Fibroblast of mammary gland (primary cell): ENCODE measurements at regions not wholly inside any gene's neighbourhood (a gene's known extent, or its start where the extent isn't known, plus 50 kb on each side); places are given as distances from the start of the nearest gene placed in this dataset.
A peak's percentile ranks its signal among the peaks of the same experiment; 100 is the strongest.

Source experiments
- DNase-seq: peaks from one replicate; pipeline ENCODE4 v3.0.0-alpha.2; 2010; ENCODE audit warnings: low read depth
- H3K4me3 ChIP-seq: 2 replicates; pipeline ENCODE4 v1.5.1; 2011; ENCODE audit warnings: low read depth, mild to moderate bottlenecking, low read length, moderate library complexity; ENCODE audit not compliant: control insufficient read depth
- TF ChIP-seq, protein P1 (sequence below): conservative IDR thresholded peaks from 2 replicates; pipeline ENCODE4 v1.5.1; 2011; ENCODE audit warnings: low read depth, low read length, inconsistent platforms; ENCODE audit not compliant: control insufficient read depth, insufficient read depth

DNA sequence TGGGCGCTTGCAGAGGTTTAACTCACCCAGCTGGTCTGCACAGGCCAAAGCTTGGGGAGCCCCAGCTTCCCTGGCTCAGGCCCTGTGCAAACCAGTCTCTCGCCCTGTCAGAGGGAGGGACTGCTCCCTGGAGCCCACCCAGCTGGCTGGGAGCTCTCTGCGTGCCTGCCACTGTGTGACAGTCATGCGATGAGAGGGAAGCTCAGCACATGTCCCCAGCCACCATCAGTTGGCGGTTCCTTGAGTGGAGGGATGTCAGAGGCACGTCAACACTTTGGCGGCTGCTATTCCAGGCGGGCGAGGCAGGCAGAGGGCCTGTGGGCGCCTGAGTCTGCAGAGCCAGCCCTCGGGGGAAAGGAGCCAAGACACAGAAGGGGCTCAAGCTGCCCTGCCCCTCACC, 324.6 kb downstream of the UACA start:
- DNase-seq, result no peak
- TF ChIP-seq, protein P1, sequence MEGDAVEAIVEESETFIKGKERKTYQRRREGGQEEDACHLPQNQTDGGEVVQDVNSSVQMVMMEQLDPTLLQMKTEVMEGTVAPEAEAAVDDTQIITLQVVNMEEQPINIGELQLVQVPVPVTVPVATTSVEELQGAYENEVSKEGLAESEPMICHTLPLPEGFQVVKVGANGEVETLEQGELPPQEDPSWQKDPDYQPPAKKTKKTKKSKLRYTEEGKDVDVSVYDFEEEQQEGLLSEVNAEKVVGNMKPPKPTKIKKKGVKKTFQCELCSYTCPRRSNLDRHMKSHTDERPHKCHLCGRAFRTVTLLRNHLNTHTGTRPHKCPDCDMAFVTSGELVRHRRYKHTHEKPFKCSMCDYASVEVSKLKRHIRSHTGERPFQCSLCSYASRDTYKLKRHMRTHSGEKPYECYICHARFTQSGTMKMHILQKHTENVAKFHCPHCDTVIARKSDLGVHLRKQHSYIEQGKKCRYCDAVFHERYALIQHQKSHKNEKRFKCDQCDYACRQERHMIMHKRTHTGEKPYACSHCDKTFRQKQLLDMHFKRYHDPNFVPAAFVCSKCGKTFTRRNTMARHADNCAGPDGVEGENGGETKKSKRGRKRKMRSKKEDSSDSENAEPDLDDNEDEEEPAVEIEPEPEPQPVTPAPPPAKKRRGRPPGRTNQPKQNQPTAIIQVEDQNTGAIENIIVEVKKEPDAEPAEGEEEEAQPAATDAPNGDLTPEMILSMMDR, result no peak
- H3K4me3 ChIP-seq, result no peak overlapping the region

DNA sequence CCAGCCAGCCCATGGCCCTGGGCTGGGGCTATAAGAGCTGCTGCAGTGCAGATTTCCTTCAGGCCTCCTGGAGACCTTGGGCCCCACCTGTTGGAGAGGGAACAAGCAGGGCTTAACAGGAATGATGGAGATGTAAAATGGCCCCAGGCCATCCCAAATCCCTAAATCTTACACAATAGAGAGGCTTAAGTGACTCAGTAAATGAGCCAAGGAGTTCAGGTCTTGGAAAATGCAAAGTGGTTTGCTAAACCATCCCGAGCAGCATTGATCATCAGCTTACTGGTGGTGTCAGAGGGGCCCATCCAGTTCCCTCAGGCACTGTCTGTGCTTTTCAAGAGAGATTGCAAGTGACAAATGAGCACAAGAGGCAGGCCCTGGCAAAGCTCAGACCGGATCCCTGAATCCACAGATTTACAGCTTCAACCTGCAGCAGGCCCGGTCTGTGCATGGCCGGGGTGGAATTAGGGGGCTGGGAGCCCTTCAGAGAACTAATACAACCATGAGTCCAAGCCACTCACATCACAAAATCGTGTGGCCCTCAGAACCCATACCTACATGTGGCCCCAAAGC, 325.4 kb downstream of the UACA start:
- TF ChIP-seq, protein P1, result no peak
- DNase-seq, result peak; percentile 20
- no peak overlapping the region for H3K4me3 ChIP-seq

DNA sequence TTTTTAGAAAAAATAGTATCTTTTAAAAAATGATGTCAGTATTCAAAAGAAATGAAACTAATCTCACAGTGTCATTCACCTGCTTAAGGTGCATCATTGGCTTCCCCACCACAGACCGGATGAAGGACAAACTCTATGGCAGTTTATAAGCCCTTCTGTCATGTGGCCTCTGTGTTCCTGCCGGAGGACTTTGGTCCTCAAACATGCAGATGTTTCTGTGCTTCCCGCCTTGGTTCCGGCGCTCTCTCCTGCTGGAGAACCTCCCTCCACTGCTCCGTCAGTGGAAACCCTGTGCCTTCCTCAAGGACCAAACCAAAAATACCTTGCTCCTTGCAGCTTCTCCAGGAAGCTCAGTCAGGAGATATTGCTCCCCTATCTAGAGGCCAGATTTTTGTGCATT, 326.3 kb downstream of the UACA start:
- no peak overlapping the region for H3K4me3 ChIP-seq
- DNase-seq, result no peak
- TF ChIP-seq, protein P1, result no peak

DNA sequence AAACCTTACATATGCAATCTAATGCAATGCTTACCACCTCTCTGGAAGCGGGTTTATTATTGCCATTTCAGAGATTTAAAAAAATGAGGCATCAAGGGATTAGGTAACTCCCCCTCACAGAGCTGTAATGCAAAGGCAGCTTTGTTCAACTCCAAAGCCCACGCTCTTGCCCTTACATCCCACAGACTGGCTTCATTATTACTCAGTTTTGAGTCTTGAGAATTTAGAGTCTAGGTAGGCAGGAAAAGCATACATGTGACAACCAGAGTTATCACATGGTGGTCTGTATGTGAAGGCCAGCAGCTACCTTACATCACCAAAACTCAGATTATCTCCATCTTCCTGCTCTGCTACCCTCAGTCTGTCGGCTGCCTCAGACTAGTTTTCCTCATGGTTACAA, 326.9 kb downstream of the UACA start:
- DNase-seq, result no peak
- H3K4me3 ChIP-seq, result no peak overlapping the region
- TF ChIP-seq, protein P1, result no peak

DNA sequence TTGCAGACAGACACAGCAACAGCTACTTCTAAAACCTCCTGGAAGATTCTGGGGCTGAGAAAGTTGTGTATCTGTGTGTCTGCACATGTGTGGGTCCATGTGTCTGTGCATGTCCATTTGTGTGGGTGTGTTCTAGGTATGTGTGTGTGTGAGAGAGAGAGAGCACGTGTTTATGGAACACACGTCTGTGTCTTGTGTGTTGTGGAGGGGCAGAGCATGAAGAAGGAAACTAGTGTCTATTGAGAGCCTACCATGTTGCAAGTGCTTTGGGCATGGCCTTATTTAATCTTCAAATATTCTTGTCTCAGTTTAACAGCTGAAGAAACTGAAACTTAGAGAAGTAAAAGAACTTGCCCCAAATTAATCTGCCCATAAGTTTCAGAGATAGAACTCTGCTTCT, 327.5 kb downstream of the UACA start:
- TF ChIP-seq, protein P1, result no peak

DNA sequence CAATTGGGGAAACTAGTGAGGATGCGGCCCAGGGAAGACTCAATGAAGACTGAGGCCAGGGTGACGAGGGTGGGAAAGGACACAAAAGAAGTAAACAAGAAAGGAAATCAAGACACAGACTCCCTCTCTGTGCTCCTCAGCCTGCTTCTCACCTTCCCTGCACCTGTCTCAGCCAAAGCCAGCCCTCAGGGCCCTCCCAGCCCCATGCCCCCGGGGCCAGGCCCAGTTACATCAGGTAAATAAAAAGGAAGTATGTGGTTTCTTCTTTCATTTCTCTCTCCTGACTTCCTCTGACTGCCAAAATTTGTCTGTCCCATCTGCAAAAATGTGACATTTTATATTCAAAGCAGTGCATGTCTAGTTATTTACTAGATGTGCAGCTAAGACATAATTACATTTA, 328.0 kb downstream of the UACA start:
- DNase-seq, result no peak
- no peak overlapping the region for H3K4me3 ChIP-seq
- TF ChIP-seq, protein P1, result no peak

More for the DNA sequence above, 327.5 kb downstream of the UACA start:
- no peak overlapping the region for H3K4me3 ChIP-seq
- DNase-seq, result no peak

DNA sequence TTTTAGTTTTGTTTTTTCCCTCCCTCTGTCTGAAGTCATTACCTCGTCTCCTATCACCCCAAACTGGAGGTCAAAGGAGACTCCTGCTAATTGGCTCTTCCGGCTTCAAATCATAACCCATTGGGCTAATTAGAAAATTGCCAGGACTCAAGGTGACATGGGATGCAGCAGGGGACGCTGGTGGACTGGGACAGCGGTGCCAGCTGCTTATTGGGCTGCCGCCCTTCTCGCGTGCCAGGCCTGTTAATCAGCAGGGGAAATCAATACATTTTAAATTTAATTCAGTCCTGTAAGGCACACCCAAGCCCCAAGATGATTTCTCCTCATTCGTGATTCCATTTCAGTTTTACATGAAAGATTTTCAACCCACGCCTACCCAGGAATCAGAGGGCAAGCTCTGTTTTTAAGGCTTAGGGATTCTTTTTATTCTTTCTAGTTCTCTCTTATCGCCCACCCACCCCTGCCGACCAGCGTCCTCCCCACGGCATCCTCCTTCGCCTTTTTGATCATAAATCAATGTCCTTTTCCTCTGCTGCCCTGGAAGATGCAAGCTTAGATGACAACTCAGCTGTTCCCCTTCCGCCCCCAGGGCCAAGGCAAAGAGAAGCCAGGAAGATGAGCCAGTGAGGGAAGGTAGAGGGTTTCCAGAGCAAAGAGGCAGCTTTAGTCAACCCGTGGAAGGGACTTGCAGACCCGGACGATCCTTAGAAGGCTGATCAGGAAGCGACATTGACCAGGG, 329.6 kb downstream of the UACA start:
- DNase-seq, result no peak
- H3K4me3 ChIP-seq, result no peak overlapping the region
- TF ChIP-seq, protein P1, result no peak
